ENCODE measurements at regions not wholly inside any gene's neighbourhood (a gene's known extent, or its start where the extent isn't known, plus 50 kb on each side); places are given as distances from the start of the nearest gene placed in this dataset.

GRCh38 chr6:21539621-21540100, 53.9 kb upstream of the SOX4 start:
- TF ChIP-seq CTCF (IDR thresholded peaks at IDR 0.05) = no peak
- no peak for TF ChIP-seq EP300 (IDR thresholded peaks at IDR 0.05)
